ENCODE measurements at regions not wholly inside any gene's neighbourhood (a gene's known extent, or its start where the extent isn't known, plus 50 kb on each side); places are given as distances from the start of the nearest gene placed in this dataset.

GRCh38 chr18:41579185-41579584, 375.8 kb upstream of the PIK3C3 start (continued):
- peak; percentile 57 for TF ChIP-seq ATF3 (IDR thresholded peaks at IDR 0.05)

GRCh38 chr18:41577529-41577928, 377.5 kb upstream of the PIK3C3 start:
- Histone ChIP-seq H3K4me1 (ENCODE audit: control insufficient read depth in 4 of 4, insufficient read depth in 4 of 4, low read length in 3 of 4) (peaks cover 0 to 24% (median 16%) of the 10 kb centered on the region in 4 donors), H3K9ac (ENCODE audit: low read depth in 1 of 2, low read length in 2 of 2) (peak overlapping the region in 1 of 2 donors; percentile 32), H3K27me3 (ENCODE audit: control insufficient read depth in 4 of 4, insufficient read depth in 4 of 4, low read length in 3 of 4) (no peaks in the 10 kb centered on the region), H3K27ac (ENCODE audit: low read depth in 1 of 2, low read length in 2 of 2) (peak overlapping the region; percentile 57 to 64), H3K4me3 (ENCODE audit: low read depth in 1 of 3, low read length in 3 of 3) (no peak overlapping the region), H3K36me3 (ENCODE audit: control insufficient read depth in 4 of 4, insufficient read depth in 3 of 4, low read depth in 1 of 4, low read length in 3 of 4) (no peaks in the 10 kb centered on the region), H3K9me3 (ENCODE audit: control insufficient read depth in 4 of 4, low read length in 3 of 4) (no peaks in the 10 kb centered on the region)
- no peak for DNase-seq (ENCODE audit: low spot score)
- no peak for TF ChIP-seq FOXA1 (IDR thresholded peaks at IDR 0.05)
- TF ChIP-seq HNF4A (conservative IDR thresholded peaks at IDR 0.05): peak; percentile 50 to 62

- H3K27ac ChIP-seq (ENCODE audit: low read depth in 1 of 2, low read length in 2 of 2): peak overlapping the region; percentile 35 to 40
- H3K27me3 ChIP-seq (ENCODE audit: control insufficient read depth in 4 of 4, insufficient read depth in 4 of 4, low read length in 3 of 4): no peaks in the 10 kb centered on the region
- no peak overlapping the region for H3K4me3 ChIP-seq (ENCODE audit: low read depth in 1 of 3, low read length in 3 of 3)
- TF ChIP-seq RAD21 (IDR thresholded peaks at IDR 0.05): no peak
- TF ChIP-seq TAF1 (conservative IDR thresholded peaks at IDR 0.05): no peak
- TF ChIP-seq MAX (IDR thresholded peaks at IDR 0.05): no peak
- TF ChIP-seq GABPA (IDR thresholded peaks at IDR 0.05 in 1 of 2, conservative IDR thresholded peaks at IDR 0.05 in 1 of 2): no peak
- no peak for TF ChIP-seq CTCF (IDR thresholded peaks at IDR 0.05; ENCODE audit: low read depth, low read length, missing input control)
- no peak for TF ChIP-seq REST (IDR thresholded peaks at IDR 0.05)
- no peak for TF ChIP-seq ATF3 (IDR thresholded peaks at IDR 0.05)
- no peak for TF ChIP-seq SP1 (IDR thresholded peaks at IDR 0.05)
- no peak for TF ChIP-seq NR2F2 (IDR thresholded peaks at IDR 0.05)
- no peaks in the 10 kb centered on the region for H3K9me3 ChIP-seq (ENCODE audit: control insufficient read depth in 4 of 4, low read length in 3 of 4)
- no peak for DNase-seq (ENCODE audit: low spot score)
- no peaks in the 10 kb centered on the region for H3K36me3 ChIP-seq (ENCODE audit: control insufficient read depth in 4 of 4, insufficient read depth in 3 of 4, low read depth in 1 of 4, low read length in 3 of 4)
- H3K9ac ChIP-seq (ENCODE audit: low read depth in 1 of 2, low read length in 2 of 2): no peak overlapping the region
- H3K4me1 ChIP-seq (ENCODE audit: control insufficient read depth in 4 of 4, insufficient read depth in 4 of 4, low read length in 3 of 4): peaks cover 0 to 24% (median 16%) of the 10 kb centered on the region in 4 donors
- 65% methylated on average over 3 of the region's 3 CpGs for WGBS
Observed at GRCh38 chr18:41576643-41577042, 378.4 kb upstream of the PIK3C3 start.

All from liver (tissue), 8 donors.